Nephron progenitor cell (in vitro differentiated cells): ENCODE measurements at regions not wholly inside any gene's neighbourhood (a gene's known extent, or its start where the extent isn't known, plus 50 kb on each side); places are given as distances from the start of the nearest gene placed in this dataset.

ENCODE experiments used
- DNase-seq: peaks from one replicate; pipeline ENCODE4 v3.0.0; 2021
- H3K27ac Mint-ChIP-seq: 2 replicates; pipeline ENCODE4 v1.8.0; 2021; ENCODE audit warnings: mild to moderate bottlenecking, moderate library complexity, mixed read lengths
- H3K27me3 Mint-ChIP-seq: 2 replicates; pipeline ENCODE4 v1.8.0; 2021; ENCODE audit warnings: mild to moderate bottlenecking, low read depth, mixed read lengths; ENCODE audit not compliant: poor library complexity
- H3K36me3 Mint-ChIP-seq: 2 replicates; pipeline ENCODE4 v1.8.0; 2021; ENCODE audit warnings: low read depth, mixed read lengths
- H3K4me1 Mint-ChIP-seq: 2 replicates; pipeline ENCODE4 v1.8.0; 2021; ENCODE audit warnings: mixed read lengths
- H3K4me3 Mint-ChIP-seq: 2 replicates; pipeline ENCODE4 v1.8.0; 2021; ENCODE audit warnings: mild to moderate bottlenecking, moderate library complexity, mixed read lengths
- H3K9me3 Mint-ChIP-seq: 2 replicates; pipeline ENCODE4 v1.8.0; 2021; ENCODE audit warnings: mild to moderate bottlenecking, moderate library complexity, mixed read lengths
- TF ChIP-seq, protein P1 (sequence below): fragments of 200-600 bp; sonication (generic); IDR thresholded peaks from 2 replicates; pipeline ENCODE4 v1.5.0; 2021; ENCODE audit warnings: antibody characterized with exemption

DNA sequence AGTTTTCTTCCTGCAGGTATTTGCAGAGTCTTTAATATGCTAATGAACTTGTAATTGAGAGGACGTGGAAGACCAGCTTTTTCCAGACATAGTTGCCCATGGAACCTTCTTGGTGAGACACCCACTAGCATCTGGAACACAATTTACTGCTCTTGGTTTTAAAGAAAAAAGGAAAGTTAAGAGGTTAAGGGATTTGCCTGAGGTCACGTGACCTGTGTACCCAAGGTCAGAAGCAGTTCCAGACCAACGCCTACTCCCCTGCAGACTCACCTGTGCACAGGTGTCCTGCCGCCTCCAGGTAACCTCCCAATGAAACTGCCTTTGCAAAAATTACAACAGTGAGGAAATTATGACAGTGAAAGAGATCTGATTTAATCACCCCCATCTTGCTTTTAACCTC is 172.7 kb downstream of the ANAPC1 start:
- no peak overlapping the region for H3K4me3 Mint-ChIP-seq
- no peak overlapping the region for H3K27ac Mint-ChIP-seq
- DNase-seq: no peak
- peaks cover 18% of the 10 kb centered on the region for H3K27me3 Mint-ChIP-seq
- peaks cover 20% of the 10 kb centered on the region for H3K4me1 Mint-ChIP-seq
- peaks cover 19% of the 10 kb centered on the region for H3K9me3 Mint-ChIP-seq
- TF ChIP-seq, protein P1, sequence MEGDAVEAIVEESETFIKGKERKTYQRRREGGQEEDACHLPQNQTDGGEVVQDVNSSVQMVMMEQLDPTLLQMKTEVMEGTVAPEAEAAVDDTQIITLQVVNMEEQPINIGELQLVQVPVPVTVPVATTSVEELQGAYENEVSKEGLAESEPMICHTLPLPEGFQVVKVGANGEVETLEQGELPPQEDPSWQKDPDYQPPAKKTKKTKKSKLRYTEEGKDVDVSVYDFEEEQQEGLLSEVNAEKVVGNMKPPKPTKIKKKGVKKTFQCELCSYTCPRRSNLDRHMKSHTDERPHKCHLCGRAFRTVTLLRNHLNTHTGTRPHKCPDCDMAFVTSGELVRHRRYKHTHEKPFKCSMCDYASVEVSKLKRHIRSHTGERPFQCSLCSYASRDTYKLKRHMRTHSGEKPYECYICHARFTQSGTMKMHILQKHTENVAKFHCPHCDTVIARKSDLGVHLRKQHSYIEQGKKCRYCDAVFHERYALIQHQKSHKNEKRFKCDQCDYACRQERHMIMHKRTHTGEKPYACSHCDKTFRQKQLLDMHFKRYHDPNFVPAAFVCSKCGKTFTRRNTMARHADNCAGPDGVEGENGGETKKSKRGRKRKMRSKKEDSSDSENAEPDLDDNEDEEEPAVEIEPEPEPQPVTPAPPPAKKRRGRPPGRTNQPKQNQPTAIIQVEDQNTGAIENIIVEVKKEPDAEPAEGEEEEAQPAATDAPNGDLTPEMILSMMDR: no peak
- peaks cover 11% of the 10 kb centered on the region for H3K36me3 Mint-ChIP-seq

DNA sequence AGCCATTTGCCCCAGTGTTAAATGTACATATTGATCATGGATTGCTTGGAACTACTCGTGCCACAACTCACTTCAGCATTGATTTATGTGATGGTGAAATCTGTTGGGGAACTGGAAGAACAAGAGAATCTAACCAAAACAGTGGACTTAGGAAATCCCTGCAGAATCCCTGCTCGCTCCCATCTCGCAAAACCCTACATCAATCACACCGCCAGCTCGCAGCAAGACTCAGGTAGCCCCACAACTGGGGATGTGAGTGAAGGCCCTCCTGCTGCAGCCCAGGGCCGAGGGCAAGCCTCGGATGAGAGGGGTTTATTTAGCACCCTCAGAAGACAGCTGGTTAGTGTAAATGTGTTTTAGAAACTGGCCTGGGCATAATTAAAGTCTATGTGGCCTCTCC is 171.6 kb downstream of the ANAPC1 start:
- H3K4me1 Mint-ChIP-seq: peaks cover 26% of the 10 kb centered on the region
- peaks cover 19% of the 10 kb centered on the region for H3K9me3 Mint-ChIP-seq

DNA sequence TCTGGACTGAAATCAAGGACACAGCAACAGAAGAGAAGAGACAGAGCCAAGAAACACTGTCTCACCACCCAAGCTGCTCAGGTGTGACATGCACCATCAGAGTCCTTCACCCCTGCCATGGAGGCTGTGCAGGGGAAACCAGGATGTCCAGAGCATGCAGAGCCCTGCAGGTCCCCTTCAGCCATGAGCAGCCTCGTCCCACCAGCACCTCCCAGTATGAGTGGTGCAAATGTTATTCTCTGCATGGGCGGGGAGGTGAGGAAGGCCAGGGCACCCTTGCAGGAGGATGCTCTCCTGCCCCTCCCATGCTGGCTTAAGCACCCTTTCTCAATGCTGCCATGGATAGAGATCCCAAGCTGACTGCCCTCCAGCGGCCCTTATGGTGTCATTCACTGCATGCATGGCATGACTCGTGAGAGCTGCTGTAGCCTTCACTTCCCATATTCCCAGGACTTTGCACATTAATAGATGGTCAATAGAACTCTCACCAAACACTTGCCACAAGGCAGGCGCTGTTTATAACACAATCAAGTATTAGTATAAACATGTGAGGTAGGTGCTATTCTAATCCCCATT is 171.0 kb downstream of the ANAPC1 start:
- peaks cover 14% of the 10 kb centered on the region for H3K27me3 Mint-ChIP-seq
- peaks cover 11% of the 10 kb centered on the region for H3K36me3 Mint-ChIP-seq
- peaks cover 28% of the 10 kb centered on the region for H3K4me1 Mint-ChIP-seq
- DNase-seq: no peak
- no peak overlapping the region for H3K27ac Mint-ChIP-seq
- H3K4me3 Mint-ChIP-seq: no peak overlapping the region
- H3K9me3 Mint-ChIP-seq: peaks cover 19% of the 10 kb centered on the region
- TF ChIP-seq, protein P1: no peak

More for the DNA sequence above, 171.6 kb downstream of the ANAPC1 start:
- Mint-ChIP-seq H3K4me3 (no peak overlapping the region), H3K27me3 (peaks cover 18% of the 10 kb centered on the region), H3K27ac (no peak overlapping the region), H3K36me3 (peaks cover 11% of the 10 kb centered on the region)
- DNase-seq: no peak
- TF ChIP-seq, protein P1: no peak

DNA sequence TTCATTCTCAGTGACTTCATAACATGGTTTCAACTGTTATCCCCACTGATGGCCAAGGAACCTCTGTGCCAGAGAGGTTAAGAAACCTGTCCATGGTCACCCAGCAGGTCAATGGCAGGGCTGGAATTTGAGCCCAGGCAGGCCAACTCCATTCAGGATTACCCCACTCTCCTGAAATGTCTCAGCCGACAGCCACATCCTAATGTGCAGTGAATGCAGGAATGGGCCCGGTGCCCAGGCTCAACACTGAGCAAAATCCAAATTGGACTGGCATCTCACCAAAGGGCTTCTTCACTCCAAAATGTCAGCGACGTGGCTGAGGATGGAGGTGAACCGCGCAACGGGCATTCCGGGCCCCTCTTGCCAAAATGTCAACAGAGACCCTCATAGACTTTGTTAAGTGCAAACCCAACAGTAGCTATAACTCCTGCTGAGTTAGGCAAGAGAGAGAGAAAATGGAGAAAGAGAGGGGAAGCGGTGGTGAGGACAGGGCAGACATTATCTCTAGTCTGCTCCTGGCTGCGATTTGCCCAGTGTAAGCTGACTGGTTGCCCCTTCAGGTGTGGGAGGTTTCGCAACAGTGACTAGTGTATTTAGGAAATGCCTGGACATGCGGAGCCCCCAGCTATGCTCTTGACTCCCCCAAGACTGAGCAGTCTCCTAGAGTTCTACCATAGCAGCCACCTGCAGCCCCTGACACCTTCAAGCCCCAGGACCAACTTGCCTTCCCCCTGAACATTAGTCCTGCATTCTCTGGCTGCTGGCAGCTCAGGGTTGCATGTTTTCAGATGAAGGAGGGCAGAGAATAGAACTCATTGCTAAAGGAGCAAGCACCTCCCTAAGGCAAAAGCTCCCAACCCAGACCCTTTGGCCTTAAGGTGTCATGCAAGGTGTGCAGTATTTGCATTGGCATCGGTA is 167.7 kb downstream of the ANAPC1 start:
- H3K27me3 Mint-ChIP-seq: peaks cover 14% of the 10 kb centered on the region
- no peak overlapping the region for H3K4me3 Mint-ChIP-seq
- DNase-seq: no peak

DNA sequence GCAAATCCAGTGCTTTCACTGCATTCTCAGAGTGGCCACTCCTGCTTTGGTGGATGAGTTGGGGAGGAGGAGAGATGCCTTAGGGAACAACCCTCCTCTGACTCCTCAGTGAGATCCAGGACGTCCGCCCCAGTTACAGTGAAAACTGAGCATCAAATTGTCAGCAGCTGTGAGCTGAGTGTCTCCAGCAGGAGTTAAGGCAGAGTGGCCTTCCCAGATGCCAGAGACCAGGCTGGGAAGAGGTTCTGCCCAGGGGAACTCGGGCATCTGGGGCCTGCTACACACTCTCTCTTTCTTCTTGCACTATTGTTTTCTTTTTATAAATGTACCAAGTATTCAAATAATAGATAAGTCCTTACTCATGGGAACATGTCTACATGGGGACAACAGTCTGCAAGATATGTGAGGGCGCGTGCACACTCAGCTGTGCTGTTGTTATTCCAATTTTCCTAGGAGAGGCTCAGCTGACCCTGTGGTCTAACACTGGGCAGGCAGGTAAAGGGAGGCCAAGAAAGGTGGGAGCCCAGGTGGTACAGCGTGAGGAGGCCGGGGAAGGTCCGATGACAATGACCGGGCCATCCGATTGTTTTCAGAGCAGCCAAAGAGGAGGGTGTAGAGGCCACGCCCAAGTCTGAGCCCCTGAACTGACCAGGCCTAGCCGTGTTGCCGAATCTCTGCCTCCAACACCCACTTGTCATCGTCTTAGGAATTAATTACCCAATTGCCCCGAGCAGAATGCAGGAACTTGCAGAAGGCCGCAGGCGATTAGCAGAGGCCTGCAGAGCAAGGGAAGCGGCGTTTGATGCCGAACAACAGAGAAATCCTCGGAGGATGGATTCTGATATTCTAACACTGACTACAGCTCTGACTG is 166.9 kb downstream of the ANAPC1 start:
- H3K27ac Mint-ChIP-seq: no peak overlapping the region
- DNase-seq: no peak

More for the DNA sequence above, 167.7 kb downstream of the ANAPC1 start:
- Mint-ChIP-seq H3K4me1 (peaks cover 10% of the 10 kb centered on the region), H3K27ac (no peak overlapping the region), H3K36me3 (peaks cover 11% of the 10 kb centered on the region), H3K9me3 (peaks cover 16% of the 10 kb centered on the region)
- TF ChIP-seq, protein P1: no peak

More for the DNA sequence above, 166.9 kb downstream of the ANAPC1 start:
- TF ChIP-seq, protein P1: no peak
- H3K4me1 Mint-ChIP-seq: peaks cover 8% of the 10 kb centered on the region
- H3K27me3 Mint-ChIP-seq: peaks cover 9% of the 10 kb centered on the region
- peaks cover 7% of the 10 kb centered on the region for H3K9me3 Mint-ChIP-seq
- H3K4me3 Mint-ChIP-seq: no peak overlapping the region
- H3K36me3 Mint-ChIP-seq: peaks cover 5% of the 10 kb centered on the region
